ENCODE measurements at regions not wholly inside any gene's neighbourhood (a gene's known extent, or its start where the extent isn't known, plus 50 kb on each side); places are given as distances from the start of the nearest gene placed in this dataset.
"Not testable (repeated sequence)": the region's sequence is repeated elsewhere in the genome, so short reads cannot be mapped to it uniquely, and the experiment has no call there.

DNA sequence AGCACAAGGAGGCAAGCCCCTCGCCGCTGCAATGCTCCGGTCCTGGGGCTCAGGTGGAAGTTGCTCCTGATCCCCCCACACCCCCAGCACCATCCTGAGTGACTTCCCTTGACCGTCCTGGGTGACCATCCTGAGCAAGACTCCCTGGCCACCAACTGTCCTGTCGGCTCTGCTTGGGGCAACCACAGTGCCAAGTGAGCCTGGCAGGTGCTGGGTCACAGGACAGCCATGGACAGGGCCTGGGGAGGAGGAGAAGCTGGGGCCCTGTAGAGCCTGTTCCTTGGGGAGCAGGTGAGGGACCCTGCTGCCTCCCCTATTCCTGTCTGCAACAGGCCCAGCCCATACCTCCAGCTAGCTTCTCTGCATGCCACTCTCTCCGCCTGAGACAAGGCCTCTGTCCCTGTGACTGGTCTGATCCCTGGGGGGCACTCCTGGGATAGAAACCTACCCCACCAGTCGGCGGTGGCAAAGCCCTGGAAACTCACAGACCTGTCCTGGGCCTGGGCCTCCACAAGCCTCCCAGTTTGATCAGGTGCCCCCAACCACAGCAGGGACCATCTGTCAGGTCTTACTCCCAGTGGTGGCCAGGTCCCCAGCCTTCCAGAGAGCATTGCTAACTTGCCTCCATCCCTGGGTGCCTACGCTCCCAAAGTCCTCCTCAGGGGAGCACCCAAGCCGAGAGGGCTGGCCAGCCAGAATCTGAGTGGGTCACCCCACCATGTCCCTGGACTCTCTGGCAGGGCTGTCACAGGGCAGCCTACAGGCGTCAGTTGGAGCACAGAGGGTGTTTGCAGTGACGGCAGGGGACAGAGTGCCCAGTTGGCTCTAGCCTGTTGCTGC is 68.7 kb upstream of the WNT7B start:
- no peaks in the 10 kb centered on the region for H3K36me3 ChIP-seq (ENCODE audit: control insufficient read depth in 2 of 2, insufficient read depth in 2 of 2, low read length in 1 of 2)
- H3K4me1 ChIP-seq (ENCODE audit: control insufficient read depth in 2 of 2, insufficient read depth in 2 of 2, low read length in 2 of 2): peaks cover 0 to 7% of the 10 kb centered on the region in 2 donors
- H3K27me3 ChIP-seq (ENCODE audit: control insufficient read depth in 2 of 2, insufficient read depth in 1 of 2, low read length in 1 of 2): peaks cover 17 to 80% of the 10 kb centered on the region in 2 donors
- whole genome bisulfite sequencing: 90% methylated on average over 12 of the region's 12 CpGs
- no peaks in the 10 kb centered on the region for H3K9me3 ChIP-seq (ENCODE audit: control insufficient read depth in 2 of 2, insufficient read depth in 1 of 2, low read length in 1 of 2)
- DNase-seq (ENCODE audit: low read depth in 6 of 9, low spot score in 9 of 9): no peak
- H3K4me3 ChIP-seq (ENCODE audit: low read length in 2 of 2): no peak overlapping the region
- no peak overlapping the region for H3K27ac ChIP-seq (ENCODE audit: low read depth in 1 of 2, low read length in 1 of 2)

DNA sequence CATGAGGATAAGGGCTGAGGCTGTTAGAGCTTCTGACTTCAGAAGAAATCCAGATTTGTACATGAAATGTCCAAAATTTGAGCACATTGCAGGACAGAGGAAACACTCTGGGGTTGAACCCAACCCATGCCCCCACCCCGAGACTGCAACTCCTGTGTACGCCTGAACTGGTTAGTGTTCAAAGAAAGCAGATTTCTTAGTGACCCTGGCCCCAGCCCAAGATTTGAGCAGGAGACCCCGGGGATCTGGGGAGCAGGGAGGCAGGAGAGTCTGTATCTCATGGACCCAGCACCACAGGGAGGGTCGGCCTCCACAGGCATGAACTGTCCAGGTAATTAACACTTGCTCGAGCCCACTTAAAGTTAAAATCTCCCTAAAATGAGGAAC is 69.3 kb upstream of the WNT7B start:
- WGBS: 94% methylated on average over 5 of the region's 5 CpGs
- Histone ChIP-seq H3K27ac (ENCODE audit: low read depth in 1 of 2, low read length in 1 of 2) (no peak overlapping the region), H3K4me1 (ENCODE audit: control insufficient read depth in 2 of 2, insufficient read depth in 2 of 2, low read length in 2 of 2) (peaks cover 0 to 7% of the 10 kb centered on the region in 2 donors), H3K36me3 (ENCODE audit: control insufficient read depth in 2 of 2, insufficient read depth in 2 of 2, low read length in 1 of 2) (no peaks in the 10 kb centered on the region), H3K9me3 (ENCODE audit: control insufficient read depth in 2 of 2, insufficient read depth in 1 of 2, low read length in 1 of 2) (no peaks in the 10 kb centered on the region), H3K4me3 (ENCODE audit: low read length in 2 of 2) (no peak overlapping the region), H3K27me3 (ENCODE audit: control insufficient read depth in 2 of 2, insufficient read depth in 1 of 2, low read length in 1 of 2) (peaks cover 17 to 82% of the 10 kb centered on the region in 2 donors)
- no peak for DNase-seq (ENCODE audit: low read depth in 6 of 9, low spot score in 9 of 9)

DNA sequence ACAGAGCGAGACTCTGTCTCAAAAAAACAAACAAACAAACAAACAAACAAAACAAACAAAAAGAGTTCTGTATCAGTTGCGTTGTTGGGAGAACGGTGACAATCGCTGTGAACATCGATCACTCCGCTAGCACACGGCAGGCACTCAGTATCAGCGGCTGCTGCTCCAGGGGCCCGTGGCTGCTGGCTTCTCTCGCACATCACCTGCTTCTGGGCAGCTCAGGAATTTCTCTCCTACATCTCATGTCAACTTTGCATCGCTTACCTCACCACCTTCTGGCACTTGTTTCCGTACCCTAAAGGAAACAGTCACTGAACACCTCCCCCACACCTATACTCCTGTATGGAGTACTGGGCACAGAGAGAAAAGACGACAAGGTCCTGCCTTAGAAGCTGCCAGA is 70.3 kb upstream of the WNT7B start:
- Histone ChIP-seq H3K4me1 (ENCODE audit: control insufficient read depth in 2 of 2, insufficient read depth in 2 of 2, low read length in 2 of 2) (peaks cover 0 to 7% of the 10 kb centered on the region in 2 donors), H3K27ac (ENCODE audit: low read depth in 1 of 2, low read length in 1 of 2) (no peak overlapping the region), H3K27me3 (ENCODE audit: control insufficient read depth in 2 of 2, insufficient read depth in 1 of 2, low read length in 1 of 2) (peaks cover 17 to 86% of the 10 kb centered on the region in 2 donors), H3K9me3 (ENCODE audit: control insufficient read depth in 2 of 2, insufficient read depth in 1 of 2, low read length in 1 of 2) (no peaks in the 10 kb centered on the region), H3K36me3 (ENCODE audit: control insufficient read depth in 2 of 2, insufficient read depth in 2 of 2, low read length in 1 of 2) (no peaks in the 10 kb centered on the region), H3K4me3 (ENCODE audit: low read length in 2 of 2) (no peak overlapping the region)
- DNase-seq (ENCODE audit: low read depth in 6 of 9, low spot score in 9 of 9): no peak
- 97% methylated on average over 13 of the region's 13 CpGs for WGBS

DNA sequence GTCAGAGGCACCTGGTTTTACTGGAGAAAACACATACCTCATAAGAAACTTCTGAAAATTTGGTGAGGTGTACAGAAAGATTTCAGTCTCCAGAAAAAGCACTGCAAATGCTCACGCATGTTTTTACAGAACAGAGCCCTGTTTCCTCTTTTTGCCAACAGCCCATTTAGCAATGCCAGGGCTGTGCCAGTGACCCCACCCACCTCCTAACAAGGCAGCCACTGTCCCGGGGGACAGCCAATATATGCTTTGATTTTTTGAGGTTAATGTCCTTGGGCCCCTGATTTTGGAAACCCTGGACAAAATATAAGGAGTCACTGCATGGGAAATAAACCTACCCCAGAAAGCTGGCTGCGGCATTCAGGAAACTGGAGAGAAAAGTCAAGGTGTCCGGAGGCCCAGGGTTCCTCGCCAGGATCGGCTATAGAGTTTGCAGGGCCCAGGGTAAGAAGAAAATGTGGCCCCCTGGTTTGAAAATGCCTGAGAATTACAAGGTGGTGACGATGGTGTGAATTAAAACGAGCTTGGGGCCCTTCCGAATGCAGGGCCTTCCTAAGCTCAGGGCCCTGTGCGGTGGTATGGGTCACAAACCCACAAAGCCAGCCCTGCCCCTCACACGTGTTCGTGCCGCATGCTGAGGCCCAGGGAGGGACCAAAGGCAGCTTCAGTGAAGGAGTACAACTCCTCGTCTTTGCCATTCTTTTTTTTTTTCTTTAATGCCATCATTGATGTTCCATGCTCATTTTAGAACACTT is 71.1 kb upstream of the WNT7B start:
- H3K4me1 ChIP-seq (ENCODE audit: control insufficient read depth in 2 of 2, insufficient read depth in 2 of 2, low read length in 2 of 2): peaks cover 0 to 9% of the 10 kb centered on the region in 2 donors
- WGBS: 83% methylated on average over 14 of the region's 14 CpGs
- H3K4me3 ChIP-seq (ENCODE audit: low read length in 2 of 2): no peak overlapping the region

DNA sequence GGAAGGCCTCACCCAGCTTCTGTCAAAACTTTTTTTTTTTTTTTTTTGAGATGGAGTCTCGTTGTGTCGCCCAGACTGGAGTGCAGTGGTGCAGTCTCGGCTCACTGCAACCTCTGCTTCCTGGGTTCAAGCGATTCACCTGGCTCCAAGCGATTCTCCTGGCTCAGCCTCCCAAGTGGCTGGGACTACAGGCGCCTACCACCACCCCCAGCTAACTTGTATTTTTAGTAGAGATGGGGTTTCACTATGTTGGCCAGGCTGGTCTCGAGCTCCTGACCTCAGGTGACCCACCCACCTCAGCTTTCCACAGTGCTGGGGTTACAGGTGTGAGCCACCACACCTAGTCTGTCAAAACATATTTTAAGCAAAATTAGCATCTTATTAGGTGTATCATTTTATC is 71.7 kb upstream of the WNT7B start:
- Histone ChIP-seq H3K4me1 (ENCODE audit: control insufficient read depth in 2 of 2, insufficient read depth in 2 of 2, low read length in 2 of 2) (peaks cover 0 to 11% of the 10 kb centered on the region in 2 donors), H3K27me3 (ENCODE audit: control insufficient read depth in 2 of 2, insufficient read depth in 1 of 2, low read length in 1 of 2) (peaks cover 17 to 89% of the 10 kb centered on the region in 2 donors)
- not testable (repeated sequence) for H3K4me3 ChIP-seq (ENCODE audit: low read length in 2 of 2); H3K9me3 ChIP-seq (ENCODE audit: control insufficient read depth in 2 of 2, insufficient read depth in 1 of 2, low read length in 1 of 2); DNase-seq (ENCODE audit: low read depth in 6 of 9, low spot score in 9 of 9); H3K36me3 ChIP-seq (ENCODE audit: control insufficient read depth in 2 of 2, insufficient read depth in 2 of 2, low read length in 1 of 2); H3K27ac ChIP-seq (ENCODE audit: low read depth in 1 of 2, low read length in 1 of 2)
- WGBS: 96% methylated on average over 7 of the region's 7 CpGs

More for the DNA sequence above, 71.1 kb upstream of the WNT7B start:
- DNase-seq (ENCODE audit: low read depth in 6 of 9, low spot score in 9 of 9): no peak
- peaks cover 0 to 3% of the 10 kb centered on the region in 2 donors for H3K36me3 ChIP-seq (ENCODE audit: control insufficient read depth in 2 of 2, insufficient read depth in 2 of 2, low read length in 1 of 2)
- H3K9me3 ChIP-seq (ENCODE audit: control insufficient read depth in 2 of 2, insufficient read depth in 1 of 2, low read length in 1 of 2): no peaks in the 10 kb centered on the region
- no peak overlapping the region for H3K27ac ChIP-seq (ENCODE audit: low read depth in 1 of 2, low read length in 1 of 2)
- H3K27me3 ChIP-seq (ENCODE audit: control insufficient read depth in 2 of 2, insufficient read depth in 1 of 2, low read length in 1 of 2): peaks cover 17 to 88% of the 10 kb centered on the region in 2 donors

DNA sequence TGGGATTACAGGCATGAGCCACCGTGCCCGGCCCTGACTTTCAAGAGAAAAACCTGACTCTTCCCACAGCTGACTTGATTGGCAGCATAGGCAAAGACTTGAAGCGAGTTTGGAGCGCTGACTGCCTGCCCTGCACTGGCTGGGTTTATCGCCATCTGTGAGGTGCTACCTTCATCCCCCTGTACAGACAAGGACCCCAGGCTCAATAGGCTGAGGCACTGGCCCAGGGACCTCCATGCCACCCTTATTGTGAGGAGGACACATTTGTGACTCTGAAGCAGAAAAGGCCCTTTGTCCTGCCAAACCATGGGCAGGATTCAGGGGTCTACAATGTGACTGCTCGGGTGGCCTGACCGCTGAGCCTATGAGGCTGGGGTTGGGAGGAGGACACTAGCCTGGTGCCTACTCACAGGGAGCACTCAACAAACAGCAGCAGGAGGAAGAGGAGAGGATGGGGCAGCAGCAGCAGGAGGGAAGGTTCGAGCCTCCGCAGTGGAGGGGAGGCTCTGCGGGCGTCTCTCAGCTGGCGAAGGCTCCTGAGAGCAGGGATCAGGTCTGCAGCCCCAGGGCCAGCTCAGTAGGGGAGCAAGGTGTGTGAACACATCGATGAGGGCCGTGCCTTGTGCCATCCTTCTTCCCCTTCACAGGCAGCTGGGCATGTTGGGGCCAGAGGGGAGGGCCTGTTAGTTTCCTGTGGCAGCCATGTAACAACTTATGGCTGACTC is 72.9 kb upstream of the WNT7B start:
- no peak for DNase-seq (ENCODE audit: low read depth in 6 of 9, low spot score in 9 of 9)
- Histone ChIP-seq H3K9me3 (ENCODE audit: control insufficient read depth in 2 of 2, insufficient read depth in 1 of 2, low read length in 1 of 2) (no peaks in the 10 kb centered on the region), H3K4me1 (ENCODE audit: control insufficient read depth in 2 of 2, insufficient read depth in 2 of 2, low read length in 2 of 2) (peaks cover 0 to 8% of the 10 kb centered on the region in 2 donors), H3K36me3 (ENCODE audit: control insufficient read depth in 2 of 2, insufficient read depth in 2 of 2, low read length in 1 of 2) (peaks cover 0 to 3% of the 10 kb centered on the region in 2 donors), H3K27ac (ENCODE audit: low read depth in 1 of 2, low read length in 1 of 2) (no peak overlapping the region), H3K27me3 (ENCODE audit: control insufficient read depth in 2 of 2, insufficient read depth in 1 of 2, low read length in 1 of 2) (peaks cover 7 to 89% of the 10 kb centered on the region in 2 donors), H3K4me3 (ENCODE audit: low read length in 2 of 2) (no peak overlapping the region)
- WGBS: 93% methylated on average over 14 of the region's 14 CpGs

DNA sequence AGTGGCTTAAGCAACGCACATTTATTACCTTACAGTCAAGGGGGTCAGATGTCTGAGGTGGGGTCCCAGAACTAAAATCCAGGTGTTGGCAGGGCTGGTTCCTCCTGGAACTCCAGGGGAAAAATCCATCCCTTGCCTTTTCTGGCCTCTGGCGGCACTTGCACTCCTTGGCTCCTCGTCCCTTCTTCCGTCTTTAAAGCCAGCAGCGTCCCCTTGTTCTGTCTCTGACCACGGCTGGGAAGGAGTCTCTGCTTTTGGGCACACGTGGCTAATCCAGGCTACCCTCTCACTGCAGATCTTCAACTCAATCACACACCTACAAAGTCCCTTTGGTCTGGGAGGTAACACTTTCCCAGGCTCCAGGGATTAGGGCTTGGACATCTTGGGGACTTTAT is 73.5 kb upstream of the WNT7B start:
- H3K36me3 ChIP-seq (ENCODE audit: control insufficient read depth in 2 of 2, insufficient read depth in 2 of 2, low read length in 1 of 2): peaks cover 0 to 3% of the 10 kb centered on the region in 2 donors
- peaks cover 2 to 89% of the 10 kb centered on the region in 2 donors for H3K27me3 ChIP-seq (ENCODE audit: control insufficient read depth in 2 of 2, insufficient read depth in 1 of 2, low read length in 1 of 2)
- no peak for DNase-seq (ENCODE audit: low read depth in 6 of 9, low spot score in 9 of 9)
- no peak overlapping the region for H3K27ac ChIP-seq (ENCODE audit: low read depth in 1 of 2, low read length in 1 of 2)
- peaks cover 0 to 4% of the 10 kb centered on the region in 2 donors for H3K4me1 ChIP-seq (ENCODE audit: control insufficient read depth in 2 of 2, insufficient read depth in 2 of 2, low read length in 2 of 2)
- 90% methylated on average over 7 of the region's 7 CpGs for WGBS
- no peaks in the 10 kb centered on the region for H3K9me3 ChIP-seq (ENCODE audit: control insufficient read depth in 2 of 2, insufficient read depth in 1 of 2, low read length in 1 of 2)
- no peak overlapping the region for H3K4me3 ChIP-seq (ENCODE audit: low read length in 2 of 2)

DNA sequence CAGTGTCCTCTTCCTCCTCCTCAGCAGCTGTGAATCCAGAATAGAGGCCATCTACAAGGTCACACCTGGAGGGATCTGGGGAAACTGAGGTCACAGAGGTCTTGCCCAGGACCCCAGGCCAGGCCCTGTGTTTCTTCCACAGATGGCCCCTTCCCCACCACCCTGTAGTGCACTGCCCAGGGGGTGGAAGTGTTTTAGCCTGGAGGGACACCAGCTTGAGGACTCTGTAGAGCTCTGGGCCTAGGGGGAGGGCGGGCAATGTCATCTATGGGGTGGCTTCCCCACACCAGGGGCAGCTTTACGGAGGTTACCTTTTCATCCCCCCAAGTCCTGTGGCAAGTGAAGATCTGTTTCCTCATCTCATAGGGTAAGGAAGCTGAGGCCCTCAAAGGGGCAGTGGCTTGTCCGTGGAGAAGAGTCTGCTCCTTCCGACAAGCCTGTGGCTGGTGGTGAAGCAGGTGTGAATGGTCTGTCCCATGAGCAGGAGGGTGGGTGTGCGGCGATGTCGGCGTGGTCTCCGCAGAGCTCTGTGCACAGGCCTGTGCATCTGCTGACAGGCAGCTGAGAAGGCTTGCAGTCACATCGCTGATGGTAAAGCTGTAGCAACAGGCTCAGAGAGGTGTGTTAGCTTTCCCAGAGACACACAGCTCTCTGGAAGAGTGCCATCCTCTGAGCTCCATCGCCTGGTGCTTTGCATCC is 74.1 kb upstream of the WNT7B start:
- Histone ChIP-seq H3K4me3 (ENCODE audit: low read length in 2 of 2) (no peak overlapping the region), H3K4me1 (ENCODE audit: control insufficient read depth in 2 of 2, insufficient read depth in 2 of 2, low read length in 2 of 2) (peaks cover 0 to 4% of the 10 kb centered on the region in 2 donors), H3K27me3 (ENCODE audit: control insufficient read depth in 2 of 2, insufficient read depth in 1 of 2, low read length in 1 of 2) (peaks cover 0 to 88% of the 10 kb centered on the region in 2 donors), H3K9me3 (ENCODE audit: control insufficient read depth in 2 of 2, insufficient read depth in 1 of 2, low read length in 1 of 2) (no peaks in the 10 kb centered on the region), H3K36me3 (ENCODE audit: control insufficient read depth in 2 of 2, insufficient read depth in 2 of 2, low read length in 1 of 2) (peaks cover 0 to 3% of the 10 kb centered on the region in 2 donors), H3K27ac (ENCODE audit: low read depth in 1 of 2, low read length in 1 of 2) (no peak overlapping the region)
- 63% methylated on average over 11 of the region's 11 CpGs for WGBS
- no peak for DNase-seq (ENCODE audit: low read depth in 6 of 9, low spot score in 9 of 9)

Data from thymus (tissue), 11 donors.